ENCODE measurements at regions not wholly inside any gene's neighbourhood (a gene's known extent, or its start where the extent isn't known, plus 50 kb on each side); places are given as distances from the start of the nearest gene placed in this dataset.
"Not testable (repeated sequence)": the region's sequence is repeated elsewhere in the genome, so short reads cannot be mapped to it uniquely, and the experiment has no call there.

DNA sequence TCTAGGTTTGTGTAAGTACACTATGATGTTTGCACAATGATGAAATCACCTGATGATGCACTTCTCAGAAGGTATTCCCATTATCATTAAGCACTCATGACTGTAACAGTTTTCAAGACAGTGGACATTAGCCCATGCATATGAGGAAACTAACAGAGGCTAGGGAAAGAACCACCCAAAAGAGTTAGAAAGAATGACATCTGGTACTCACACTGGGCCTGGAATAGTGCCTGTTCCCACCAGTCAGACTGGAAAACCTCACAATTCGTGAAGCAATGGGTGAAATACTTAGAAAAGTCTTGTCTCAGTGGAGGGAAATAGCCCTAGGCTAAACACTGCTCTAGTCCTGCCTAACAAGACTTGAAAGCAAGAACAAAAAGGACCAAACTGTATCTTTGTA is 117.4 kb upstream of the GDNF start:
- DNase-seq, result no peak

DNA sequence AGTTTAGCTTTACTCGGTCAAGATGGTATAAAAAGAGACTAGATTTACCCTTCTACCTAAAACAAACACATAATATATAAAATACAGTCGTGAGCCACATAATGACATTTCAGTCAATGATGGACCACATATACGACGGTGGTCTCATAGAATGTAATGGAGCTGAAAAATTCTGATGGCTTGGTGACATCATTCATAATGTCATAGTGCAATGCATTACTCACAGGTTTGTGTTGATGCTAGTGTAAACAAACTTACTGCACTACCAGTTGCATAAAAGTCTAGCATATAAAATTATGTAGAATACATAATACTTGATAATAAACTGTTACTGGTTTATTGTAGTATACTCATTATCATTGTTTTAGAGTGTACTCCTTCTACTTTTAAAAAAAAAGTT is 115.9 kb upstream of the GDNF start:
- DNase-seq, result no peak

DNA sequence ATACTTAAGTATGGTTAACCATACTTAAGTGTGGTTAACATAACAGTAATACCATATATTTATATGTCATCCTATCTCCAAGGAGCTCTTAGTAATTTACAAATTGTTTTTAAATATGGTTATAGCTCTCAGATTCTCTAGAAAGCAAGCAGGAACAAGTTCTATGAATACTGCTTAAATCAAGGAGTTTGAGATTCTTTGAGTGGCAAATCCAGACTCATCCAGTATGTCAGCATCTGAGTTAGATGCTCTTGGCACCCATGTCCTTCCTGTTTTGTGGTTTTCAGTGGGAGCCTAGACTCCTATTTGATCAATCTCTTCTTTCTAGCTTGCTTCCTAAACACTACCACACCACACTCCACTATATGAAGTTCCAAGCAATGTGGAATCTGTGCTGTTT is 114.7 kb upstream of the GDNF start:
- no peak for DNase-seq

DNA sequence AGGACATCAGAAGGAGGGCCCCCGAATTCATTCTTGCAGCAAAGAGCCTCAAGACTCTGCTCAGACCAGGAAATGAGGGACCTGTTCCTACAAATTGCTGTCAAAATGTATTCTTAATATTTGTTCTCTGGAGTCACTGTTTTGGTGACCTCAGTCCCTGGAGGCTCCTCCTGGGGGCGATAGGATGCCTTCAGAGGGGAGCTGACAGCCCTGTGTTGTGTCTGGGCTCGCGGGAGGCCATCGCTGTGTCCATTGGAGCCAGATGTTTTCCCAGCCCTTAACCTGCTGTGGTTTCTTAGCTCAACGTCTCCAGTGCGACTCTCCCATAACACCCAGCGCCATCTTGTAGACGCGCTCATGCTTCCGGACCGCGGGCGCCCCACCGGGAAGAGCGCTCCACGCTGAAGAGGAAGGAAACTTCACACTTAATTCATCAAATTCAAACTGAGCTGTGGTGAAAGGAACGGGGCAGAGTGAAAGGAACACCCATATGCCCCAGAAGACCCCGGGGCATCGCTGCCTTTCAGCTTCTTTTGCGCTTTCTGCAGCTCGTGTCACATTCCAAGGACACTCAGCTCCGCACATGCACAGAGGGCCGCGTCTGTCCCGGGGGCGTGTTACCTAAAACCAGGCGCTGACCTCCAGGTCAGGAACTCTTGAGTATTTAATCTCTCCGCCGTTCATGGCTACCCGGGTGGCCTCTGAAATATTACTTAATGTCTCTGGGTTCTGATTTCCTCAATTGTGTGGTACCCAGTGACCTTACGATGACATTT is 112.3 kb upstream of the GDNF start:
- no peak for DNase-seq

DNA sequence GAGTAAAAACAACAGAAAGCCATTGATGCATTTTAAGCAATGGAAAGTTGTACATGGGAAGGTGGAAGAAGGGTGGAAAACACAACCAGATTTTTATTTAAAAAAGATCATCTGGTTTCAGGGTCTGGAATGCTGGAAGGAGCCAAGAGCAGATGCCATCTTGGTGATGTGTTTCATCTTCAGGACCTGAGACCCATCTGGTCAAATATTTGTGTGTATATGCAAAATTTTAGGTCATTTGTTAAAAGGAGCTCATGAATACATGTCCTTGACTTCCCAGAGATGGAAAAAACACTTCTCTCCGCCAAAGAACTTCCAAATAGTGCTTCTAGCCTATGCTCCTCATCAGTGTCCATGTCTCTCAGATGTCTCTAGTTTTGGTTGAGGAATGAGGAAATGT is 110.6 kb upstream of the GDNF start:
- no peak for DNase-seq

DNA sequence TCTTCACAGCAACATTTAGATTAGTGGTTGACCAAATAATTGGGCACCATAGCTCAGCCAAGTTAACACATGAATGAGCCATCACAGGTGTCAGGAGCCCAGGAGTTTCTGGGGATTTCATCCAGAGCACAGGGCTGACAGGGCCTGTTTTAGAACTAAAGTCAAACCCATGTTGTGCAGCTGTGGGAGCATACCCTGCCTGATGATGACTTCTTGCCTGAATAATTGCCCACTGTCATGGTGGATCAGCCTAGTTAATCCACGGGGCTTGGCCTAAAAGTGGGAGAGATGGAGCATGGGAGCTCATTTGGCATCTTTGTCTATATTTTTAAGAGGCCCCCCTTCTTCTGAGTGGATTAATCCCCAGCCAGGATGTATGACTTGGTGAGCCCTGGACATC is 105.6 kb upstream of the GDNF start:
- no peak for DNase-seq

DNA sequence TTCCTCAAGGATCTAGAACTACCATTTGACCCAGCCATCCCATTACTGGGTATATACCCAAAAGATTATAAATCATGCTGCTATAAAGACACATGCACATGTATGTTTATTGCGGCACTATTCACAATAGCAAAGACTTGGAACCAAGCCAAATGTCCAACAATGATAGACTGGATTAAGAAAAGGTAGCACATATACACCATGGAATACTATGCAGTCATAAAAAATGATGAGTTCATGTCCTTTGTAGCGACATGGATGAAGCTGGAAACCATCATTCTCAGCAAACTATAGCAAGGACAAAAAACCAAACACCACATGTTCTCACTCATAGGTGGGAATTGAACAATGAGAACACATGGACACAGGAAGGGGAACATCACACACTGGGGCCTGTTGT is 103.3 kb upstream of the GDNF start:
- not testable (repeated sequence) for DNase-seq

DNA sequence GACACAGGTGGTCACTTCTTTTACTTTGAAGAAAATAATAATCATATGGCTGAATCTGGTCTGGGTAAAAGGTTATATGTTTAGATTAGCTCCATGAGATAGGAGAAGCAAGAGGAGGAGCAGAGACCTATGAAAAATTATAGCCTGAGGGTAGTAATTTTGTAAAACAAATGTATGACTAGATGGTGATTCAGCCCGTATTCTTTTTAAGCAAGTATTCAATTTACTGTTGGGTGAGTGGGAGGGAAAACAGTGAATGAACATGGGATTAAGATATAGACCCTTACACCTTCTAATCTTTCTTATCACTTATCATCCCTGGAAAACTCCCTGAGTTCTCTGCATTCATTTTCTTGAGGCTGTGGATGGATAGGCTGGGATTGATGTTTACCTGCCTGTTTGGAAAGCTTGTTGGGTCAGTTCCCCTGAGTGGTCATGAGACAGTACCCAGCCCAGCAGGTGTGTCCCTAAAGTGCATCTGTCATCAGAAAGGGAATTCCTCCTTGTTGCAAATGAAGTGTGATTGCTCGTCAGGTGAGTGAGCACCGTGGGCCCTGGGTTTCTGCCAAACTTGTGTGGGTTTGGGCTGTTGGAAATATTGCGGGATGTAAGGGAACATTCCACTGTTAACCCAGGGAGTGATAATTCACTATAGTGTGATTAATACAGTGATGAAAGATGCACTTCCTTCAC is 101.2 kb upstream of the GDNF start:
- no peak for DNase-seq

DNA sequence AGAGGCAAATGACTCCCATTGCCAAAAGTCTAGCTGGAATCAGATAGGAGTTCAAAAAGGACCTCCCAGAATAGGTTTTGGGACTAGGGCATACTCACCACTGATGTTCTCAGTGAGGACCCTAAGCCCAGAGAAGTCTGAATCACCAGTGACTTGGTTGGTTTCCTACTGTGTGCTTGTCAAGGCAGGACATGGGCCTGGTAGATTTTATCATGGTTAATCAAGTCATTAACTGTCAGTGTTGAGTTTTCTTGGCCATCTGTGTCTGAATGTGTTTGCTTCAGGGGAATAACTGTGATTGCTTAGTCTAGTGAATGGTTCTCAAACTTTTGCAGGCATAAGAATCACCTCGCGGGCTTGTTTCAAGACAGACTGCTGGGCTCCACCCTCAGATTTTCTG is 99.0 kb upstream of the GDNF start:
- DNase-seq, result no peak

DNA sequence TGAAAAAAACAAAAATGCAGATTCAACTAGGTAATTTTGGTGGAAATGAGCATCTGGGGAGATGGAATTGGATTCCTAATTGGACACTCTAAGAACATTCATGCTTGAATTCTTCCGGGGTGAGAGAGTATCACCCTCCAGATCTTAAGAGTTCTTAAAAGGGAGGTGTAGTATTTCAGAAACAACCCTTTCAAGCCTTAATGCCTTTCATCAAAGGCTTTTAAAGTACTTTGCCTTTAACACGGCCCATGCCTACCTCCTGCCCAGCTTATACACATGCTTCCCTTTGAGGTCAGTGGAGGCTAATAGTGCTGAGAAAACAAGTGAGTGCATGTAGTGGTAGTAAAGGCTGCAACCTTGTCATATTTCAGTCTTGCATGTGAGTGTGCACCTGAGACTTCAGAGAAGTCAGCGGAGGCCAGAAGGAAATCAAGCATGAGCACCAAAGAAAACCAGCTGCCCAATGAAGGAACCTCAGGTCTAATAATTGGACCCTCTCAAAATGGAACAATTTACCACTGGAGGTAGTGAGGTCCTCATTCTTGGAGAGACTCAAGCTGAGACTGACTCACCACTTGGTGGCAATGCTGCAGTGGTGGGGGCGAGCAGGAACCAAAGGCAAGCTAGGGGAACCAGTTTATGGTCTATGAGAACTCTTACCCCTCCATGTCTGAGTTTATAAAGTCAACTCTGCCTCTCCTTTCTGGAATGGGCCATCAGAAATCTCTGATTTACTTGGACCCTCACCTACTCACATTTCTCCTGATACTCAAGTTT is 98.4 kb upstream of the GDNF start:
- no peak for DNase-seq

DNA sequence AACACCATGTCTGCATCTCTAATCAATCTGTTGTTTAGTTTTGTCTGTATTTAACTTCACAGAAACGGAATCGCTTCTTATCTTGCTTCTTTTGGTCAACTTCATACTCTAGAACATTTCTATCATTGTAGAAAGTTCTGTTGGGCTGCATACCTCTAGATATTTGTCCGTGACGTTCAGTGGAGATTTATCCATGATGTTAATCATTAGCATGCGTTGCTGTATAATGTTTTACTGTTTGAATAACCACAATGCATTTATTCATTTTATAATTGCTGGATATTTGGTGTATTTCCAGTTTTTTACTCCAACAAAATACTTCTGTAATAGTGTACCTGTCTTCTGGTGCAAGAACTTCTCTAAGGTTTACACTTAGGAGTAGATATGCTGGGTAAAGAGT is 96.2 kb upstream of the GDNF start:
- DNase-seq, result no peak

DNA sequence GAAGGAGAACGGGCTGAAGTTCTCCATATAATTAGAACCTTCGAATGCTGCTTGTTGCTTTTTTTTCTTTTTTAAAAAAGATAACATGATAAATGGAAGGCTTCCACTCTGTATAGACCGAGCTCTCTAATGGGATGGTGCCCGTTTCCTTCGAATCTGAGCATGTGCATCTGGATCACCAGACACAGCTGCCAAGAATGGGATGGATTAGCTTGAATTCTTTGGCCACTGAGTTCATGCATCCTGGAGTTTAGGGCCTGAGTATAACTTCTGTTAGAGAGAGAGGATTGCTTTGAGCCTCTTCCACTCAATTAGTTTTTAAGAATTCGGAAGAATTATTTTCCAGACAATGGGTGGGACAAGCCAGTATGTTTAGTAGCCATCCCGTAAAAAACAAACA is 93.7 kb upstream of the GDNF start:
- no peak for DNase-seq

DNA sequence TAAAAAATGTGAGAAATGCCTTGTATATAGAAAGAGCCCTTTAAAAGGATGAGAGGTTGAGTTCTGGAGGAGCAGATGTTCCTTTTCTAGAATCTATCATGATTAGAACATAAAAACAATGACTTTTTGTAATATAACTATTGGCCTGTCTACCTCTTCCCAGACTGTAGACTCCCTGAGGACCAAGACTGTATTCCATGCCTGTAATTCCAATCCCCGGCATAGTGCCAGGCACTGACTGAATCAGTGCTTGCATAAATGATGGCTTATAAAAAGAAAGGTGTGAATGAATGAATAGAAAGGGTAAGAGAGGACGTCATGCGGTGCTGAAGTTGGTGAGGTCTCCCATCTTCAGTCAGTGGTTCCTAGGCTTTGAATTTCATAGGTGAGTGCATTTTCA is 92.6 kb upstream of the GDNF start:
- DNase-seq, result no peak

DNA sequence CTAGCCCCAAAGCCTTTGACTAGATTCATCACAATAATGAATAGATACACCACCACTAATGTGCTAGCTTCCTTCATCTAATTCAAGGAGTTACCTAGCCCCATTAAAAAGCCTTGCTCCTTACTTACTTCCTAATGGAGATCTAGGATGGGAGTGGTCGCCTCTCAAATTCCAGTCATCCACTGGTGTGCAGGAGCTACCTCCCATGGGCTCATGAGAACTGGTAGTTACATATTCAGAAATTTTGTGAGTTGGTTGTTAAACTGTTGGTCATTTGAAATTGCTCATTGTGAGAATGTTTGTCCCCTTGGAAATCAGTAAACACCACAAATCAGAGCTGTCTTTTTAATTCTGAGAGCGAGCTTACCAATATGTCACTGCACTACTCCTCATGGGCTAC is 91.7 kb upstream of the GDNF start:
- no peak for DNase-seq

DNA sequence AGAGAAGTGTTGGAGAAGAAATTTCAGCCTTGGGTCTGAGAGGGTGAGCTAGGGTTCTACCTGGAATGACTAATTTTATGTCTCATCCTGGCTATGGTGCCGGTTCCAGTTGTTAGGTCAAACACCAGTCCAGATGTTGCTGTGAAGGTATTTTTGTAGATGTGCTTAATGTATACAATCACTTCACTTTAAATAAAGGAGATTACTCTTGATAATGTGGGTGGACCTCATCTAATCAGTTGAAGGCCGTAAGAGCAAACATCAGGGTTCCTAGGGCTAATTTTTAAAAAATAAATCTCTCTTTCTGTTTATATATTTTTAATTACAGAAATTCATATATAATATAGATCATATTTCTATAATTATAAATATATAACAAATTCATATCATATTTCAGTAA is 90.5 kb upstream of the GDNF start:
- DNase-seq, result no peak

DNA sequence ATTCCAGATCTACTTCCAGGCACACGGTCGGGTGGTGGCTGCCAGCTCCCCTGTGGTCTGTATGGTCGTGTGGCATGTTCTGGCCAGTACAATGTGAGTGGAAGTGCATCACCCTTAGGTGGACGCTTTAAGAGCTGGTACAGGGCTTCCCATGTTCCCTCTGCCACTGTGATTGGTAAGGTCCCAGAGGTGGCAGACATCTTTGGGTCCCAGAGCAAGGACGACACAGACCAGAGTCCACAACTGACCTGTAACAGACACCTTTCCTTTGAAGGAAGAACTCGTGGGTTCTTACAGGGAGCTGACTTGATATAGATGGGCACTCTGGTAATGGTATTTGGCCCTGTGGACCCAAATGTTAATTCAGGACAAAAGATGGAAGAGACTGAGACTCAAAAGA is 90.0 kb upstream of the GDNF start:
- no peak for DNase-seq

DNA sequence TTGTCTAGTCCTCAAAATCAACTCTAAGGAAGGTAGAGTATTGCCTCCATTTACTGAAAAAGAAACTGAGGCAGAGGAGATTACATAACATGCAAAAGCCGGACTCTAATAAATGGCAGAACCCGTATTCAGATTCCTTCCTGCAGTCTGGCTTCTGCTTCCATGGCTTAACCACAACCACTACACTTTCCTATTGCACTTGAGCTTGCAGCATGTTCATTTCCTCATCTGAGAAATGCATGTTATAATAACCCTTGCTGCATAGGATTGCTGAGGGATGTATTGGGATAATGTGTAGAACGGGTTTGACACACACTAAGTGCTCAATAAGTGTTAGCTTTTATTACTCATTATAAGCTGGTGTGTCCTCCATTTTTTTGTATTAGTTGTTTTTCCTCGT is 87.9 kb upstream of the GDNF start:
- not testable (repeated sequence) for DNase-seq

DNA sequence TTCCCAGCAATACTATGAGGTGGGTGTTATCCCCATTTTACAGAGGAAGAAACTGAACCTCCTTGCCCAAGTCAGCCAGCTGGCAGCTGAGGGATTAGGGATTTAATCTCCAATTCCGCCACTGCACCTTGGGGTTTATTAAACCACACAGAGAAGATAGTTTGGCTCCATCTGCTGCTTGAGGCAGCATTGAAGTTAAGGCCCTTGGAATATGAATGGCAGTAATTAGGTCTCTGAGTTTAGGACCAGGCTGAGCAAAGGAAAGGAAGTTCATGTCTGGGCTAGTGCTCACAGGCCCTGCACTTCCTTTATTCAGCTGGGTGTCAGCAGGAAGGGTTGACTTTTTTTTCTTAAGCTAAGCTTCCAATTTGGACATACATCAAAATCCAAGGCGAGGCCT is 86.9 kb upstream of the GDNF start:
- DNase-seq, result no peak

DNA sequence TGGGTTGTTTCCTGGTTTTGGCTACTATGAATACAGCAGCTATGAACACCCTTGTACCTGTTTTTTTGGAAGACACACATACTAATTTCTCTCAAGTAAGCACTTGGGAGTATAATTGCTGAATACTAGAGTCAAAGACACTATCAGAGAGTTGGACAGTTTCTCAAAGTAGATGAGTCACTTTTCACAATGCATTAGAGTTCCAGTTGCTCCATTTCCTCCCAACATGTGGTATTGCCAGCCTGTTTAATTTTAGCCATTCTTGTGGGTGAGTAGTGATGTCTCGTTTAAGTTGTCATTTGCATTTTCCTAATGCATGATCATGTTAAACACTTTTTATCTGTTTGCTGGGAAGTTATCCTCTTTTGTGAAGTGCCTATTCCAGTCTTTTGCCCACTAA is 81.6 kb upstream of the GDNF start:
- no peak for DNase-seq

DNA sequence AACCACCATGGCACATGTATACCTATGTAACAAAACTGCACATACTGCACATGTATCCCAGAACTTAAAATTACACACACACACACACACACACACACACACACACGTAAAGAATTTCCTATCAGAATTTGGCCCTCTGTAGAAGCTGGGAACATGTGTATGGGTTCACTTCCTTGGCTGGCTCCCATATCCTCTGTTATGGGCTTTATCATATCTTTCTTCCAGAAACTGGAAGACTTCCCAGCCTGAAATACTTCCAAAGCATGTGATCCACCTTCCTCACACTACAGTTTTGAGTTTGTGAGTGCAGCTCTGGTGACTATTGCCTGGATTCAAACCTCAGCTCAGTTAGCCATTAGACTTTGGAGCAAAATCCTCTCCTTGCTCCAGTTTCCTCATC is 78.6 kb upstream of the GDNF start:
- DNase-seq, result no peak

DNA sequence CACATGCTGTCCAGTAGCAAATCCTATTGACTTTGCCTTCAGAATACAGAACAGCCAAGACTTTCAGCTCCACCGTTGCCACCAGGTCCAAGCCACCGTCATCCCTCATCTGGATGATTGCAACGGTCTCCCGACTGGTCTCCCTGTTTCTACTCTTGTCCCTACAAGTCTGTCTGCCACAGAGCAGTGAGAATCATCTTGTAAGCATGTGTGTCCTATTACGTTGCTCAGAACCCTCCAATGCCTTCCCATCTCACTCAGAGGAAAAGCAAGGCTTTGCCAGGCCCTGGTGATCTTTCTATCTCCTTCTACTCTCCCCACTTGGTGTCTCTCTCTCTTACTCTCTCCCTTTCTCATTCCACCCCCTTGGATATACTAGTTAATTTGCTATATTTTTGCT is 76.7 kb upstream of the GDNF start:
- DNase-seq, result no peak

DNA sequence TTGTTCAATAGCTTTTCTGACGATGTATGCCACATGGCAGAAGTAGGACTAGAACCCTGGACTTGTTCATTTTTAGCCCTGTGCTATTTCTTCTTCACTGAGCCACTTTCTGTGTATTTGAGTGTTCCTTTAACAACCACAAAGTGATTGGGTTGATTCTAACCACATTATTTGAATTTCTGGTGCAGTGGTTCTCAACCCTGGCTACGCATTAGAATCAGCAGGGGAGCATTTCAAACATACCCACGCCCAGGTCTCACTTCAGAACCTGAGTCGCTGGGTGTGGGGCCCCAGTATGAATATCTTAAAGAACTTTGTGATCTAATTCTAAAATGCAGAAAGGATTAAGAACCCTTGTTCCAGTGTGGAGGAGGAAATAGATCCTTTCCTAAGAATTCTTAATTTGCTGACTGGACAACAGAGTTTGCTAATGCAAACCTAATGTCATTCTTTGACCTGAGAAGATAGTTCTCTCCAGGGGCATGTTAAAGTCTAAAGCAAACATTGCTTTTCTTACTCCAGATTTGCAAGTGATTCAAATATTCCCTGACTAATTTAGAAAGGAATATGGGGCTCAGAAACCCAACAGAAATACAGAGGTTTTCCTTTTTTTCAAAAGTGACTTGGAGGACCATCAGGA is 75.4 kb upstream of the GDNF start:
- no peak for DNase-seq

DNA sequence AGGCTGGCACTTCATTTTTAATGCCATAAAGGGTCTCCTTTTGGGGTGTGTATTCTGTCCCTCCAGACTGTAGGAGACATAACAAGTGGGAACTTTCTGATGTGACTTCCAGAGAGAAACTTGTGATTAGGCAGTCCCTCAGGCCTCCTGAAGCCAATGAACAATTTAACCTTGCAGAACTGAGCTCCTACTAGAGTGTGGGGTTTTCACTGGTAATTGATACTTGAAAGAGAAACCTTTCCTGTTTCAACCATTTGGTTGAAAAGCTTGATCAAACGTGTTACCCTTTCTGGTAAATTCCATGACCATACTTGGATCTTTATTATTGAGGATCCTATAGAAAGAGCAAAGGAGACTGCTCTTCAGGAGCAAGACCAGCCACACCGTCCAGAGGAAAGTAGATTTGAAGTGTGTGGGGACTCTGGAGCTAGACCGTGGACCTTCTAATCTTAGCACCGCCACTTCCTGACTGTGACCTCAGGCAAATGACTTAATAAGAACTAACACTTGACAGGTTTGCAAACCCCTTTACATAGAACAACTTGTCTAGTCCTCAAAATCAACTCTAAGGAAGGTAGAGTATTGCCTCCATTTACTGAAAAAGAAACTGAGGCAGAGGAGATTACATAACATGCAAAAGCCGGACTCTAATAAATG is 69.9 kb upstream of the GDNF start:
- not testable (repeated sequence) for DNase-seq
